Calu3 (cell line): ENCODE measurements at regions not wholly inside any gene's neighbourhood (a gene's known extent, or its start where the extent isn't known, plus 50 kb on each side); places are given as distances from the start of the nearest gene placed in this dataset.
"Not testable (repeated sequence)": the region's sequence is repeated elsewhere in the genome, so short reads cannot be mapped to it uniquely, and the experiment has no call there.

Source experiments
- BruUV-seq: library from RNA; stranded (reverse); fragments of 400-500 nt; replicated peaks from 2 replicates; lab custom pipeline; 2021; lab: Mats Ljungman, UMichigan
- CTCF ChIA-PET: fragments of 300-600 bp; sonication (Branson Sonifier 250); formaldehyde crosslinking; loops from one replicate; lab custom pipeline; 2022; ENCODE audit warnings: antibody characterized with exemption; lab: Charles Lee
- DNase-seq: peaks from one replicate; pipeline ENCODE4 v3.0.0; 2022
- H3K27ac Mint-ChIP-seq: one replicate; pipeline ENCODE4 v1.8.0; 2022; ENCODE audit warnings: mixed read lengths; ENCODE audit not compliant: unreplicated experiment
- H3K27me3 Mint-ChIP-seq: one replicate; pipeline ENCODE4 v1.8.0; 2022; ENCODE audit warnings: mixed read lengths; ENCODE audit not compliant: unreplicated experiment
- H3K36me3 Mint-ChIP-seq: one replicate; pipeline ENCODE4 v1.8.0; 2022; ENCODE audit warnings: mild to moderate bottlenecking, moderate library complexity, mixed read lengths; ENCODE audit not compliant: insufficient read depth, unreplicated experiment
- H3K4me1 Mint-ChIP-seq: one replicate; pipeline ENCODE4 v1.8.0; 2022; ENCODE audit warnings: mild to moderate bottlenecking, low read depth, mixed read lengths; ENCODE audit not compliant: unreplicated experiment
- H3K4me3 Mint-ChIP-seq: one replicate; pipeline ENCODE4 v1.8.0; 2022; ENCODE audit warnings: mild to moderate bottlenecking, low read depth, moderate library complexity, mixed read lengths; ENCODE audit not compliant: unreplicated experiment
- H3K9me3 Mint-ChIP-seq: one replicate; pipeline ENCODE4 v1.8.0; 2022; ENCODE audit warnings: low read depth, mixed read lengths; ENCODE audit not compliant: unreplicated experiment
- intact Hi-C: fragments of 100-400 bp; cut with micrococcal nuclease; formaldehyde crosslinking; loops from one replicate; pipeline ENCODE4 v1.10.0; 2022; ENCODE audit not compliant: unreplicated experiment
- TF ChIP-seq, protein P1 (sequence below): fragments of 200-600 bp; IDR thresholded peaks from one replicate; pipeline ENCODE4 v1.8.0; 2022; ENCODE audit warnings: antibody characterized with exemption; ENCODE audit not compliant: unreplicated experiment

DNA sequence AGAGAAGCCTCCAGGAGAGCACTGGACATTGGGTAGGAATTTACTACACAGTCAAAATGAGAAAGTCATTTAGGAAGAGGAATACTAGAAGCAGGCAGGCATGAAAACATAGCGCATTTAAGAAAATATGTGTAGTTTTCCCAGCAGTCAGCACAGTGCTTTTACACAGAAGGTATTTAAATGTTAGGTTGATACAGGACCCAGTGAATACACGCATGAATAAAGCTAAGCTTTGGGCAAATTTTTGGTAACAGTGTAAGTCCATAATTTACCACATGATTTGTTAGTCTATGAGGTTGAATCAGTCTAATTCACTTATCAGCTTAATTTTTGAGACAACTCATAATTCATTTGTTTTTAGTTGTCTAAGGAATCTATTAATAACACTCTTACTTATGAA is 421.7 kb upstream of the CDH20 start:
- intact Hi-C loops: no loop called here
- Mint-ChIP-seq H3K36me3 (no peaks in the 10 kb centered on the region), H3K27me3 (no peaks in the 10 kb centered on the region), H3K4me1 (no peaks in the 10 kb centered on the region), H3K4me3 (no peak overlapping the region), H3K9me3 (no peaks in the 10 kb centered on the region), H3K27ac (no peak overlapping the region)
- no TSS peak for BruUV-seq
- TF ChIP-seq, protein P1, sequence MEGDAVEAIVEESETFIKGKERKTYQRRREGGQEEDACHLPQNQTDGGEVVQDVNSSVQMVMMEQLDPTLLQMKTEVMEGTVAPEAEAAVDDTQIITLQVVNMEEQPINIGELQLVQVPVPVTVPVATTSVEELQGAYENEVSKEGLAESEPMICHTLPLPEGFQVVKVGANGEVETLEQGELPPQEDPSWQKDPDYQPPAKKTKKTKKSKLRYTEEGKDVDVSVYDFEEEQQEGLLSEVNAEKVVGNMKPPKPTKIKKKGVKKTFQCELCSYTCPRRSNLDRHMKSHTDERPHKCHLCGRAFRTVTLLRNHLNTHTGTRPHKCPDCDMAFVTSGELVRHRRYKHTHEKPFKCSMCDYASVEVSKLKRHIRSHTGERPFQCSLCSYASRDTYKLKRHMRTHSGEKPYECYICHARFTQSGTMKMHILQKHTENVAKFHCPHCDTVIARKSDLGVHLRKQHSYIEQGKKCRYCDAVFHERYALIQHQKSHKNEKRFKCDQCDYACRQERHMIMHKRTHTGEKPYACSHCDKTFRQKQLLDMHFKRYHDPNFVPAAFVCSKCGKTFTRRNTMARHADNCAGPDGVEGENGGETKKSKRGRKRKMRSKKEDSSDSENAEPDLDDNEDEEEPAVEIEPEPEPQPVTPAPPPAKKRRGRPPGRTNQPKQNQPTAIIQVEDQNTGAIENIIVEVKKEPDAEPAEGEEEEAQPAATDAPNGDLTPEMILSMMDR: no peak
- CTCF ChIA-PET: no interaction called here
- no peak for DNase-seq

DNA sequence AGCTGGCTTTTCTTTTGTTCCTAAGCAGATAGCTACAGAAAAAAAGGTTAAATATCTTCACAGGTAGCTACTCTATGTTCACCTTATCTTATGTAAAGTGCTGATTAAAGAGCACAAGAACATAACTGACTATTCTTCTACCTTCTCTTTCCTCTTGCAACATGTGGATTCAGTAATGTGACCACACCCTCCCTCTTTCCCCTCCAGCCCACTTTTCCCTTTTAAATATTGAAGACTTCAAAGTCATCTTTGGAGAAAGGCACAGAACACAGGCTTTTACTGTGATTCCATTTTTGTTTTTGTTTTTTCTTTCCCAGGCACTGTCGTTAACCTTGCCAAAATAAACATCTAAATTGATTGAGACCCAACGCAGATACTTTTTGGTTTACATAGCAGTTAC is 418.1 kb upstream of the CDH20 start:
- TF ChIP-seq, protein P1: no peak
- no peak for DNase-seq
- no peak overlapping the region for H3K4me3 Mint-ChIP-seq
- H3K36me3 Mint-ChIP-seq: no peaks in the 10 kb centered on the region
- no peak overlapping the region for H3K27ac Mint-ChIP-seq
- intact Hi-C loops: no loop called here
- no TSS peak for BruUV-seq
- no peaks in the 10 kb centered on the region for H3K4me1 Mint-ChIP-seq
- no peaks in the 10 kb centered on the region for H3K9me3 Mint-ChIP-seq
- no peaks in the 10 kb centered on the region for H3K27me3 Mint-ChIP-seq
- CTCF ChIA-PET: no interaction called here

DNA sequence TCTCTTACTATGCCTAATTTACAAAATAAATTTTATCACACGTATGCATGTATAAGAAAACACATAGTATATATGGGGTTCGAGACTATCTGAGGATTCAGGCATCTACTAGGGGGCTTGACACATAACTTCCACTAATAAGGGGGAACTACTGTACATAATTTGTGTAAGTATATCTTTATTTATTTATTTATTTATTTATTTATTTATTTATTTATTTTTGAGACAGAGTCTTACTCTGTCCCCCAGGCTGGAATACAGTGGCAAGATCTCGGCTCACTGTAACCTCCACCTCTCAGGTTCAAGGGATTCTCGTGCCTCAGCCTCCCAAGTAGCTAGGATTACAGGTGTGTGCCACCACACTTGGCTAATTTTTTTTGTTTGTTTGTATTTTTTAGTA is 414.4 kb upstream of the CDH20 start:
- CTCF ChIA-PET, H3K9me3 Mint-ChIP-seq, H3K27ac Mint-ChIP-seq, H3K4me3 Mint-ChIP-seq, intact Hi-C loops, DNase-seq, H3K4me1 Mint-ChIP-seq, BruUV-seq, H3K27me3 Mint-ChIP-seq, H3K36me3 Mint-ChIP-seq: not testable (repeated sequence)

DNA sequence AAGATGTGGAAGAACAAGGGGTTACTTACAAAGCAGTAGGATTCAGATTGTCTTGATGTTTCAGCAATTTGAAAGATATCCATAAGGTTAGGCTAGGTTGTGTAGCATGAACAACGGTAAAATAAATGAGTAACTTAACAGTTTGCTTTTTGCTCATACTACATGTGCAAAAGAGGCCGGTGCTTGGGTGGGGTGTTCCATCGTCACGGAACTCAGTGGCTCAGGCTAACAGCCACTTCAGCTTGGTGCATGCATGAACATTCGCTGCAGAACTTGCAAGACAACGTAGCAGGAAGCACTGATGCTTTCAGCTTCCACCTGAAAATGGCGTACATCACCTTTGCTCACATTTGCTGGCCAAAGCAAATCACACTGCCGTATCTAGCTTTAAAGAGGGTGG is 407.3 kb upstream of the CDH20 start:
- peaks cover 2% of the 10 kb centered on the region for H3K9me3 Mint-ChIP-seq
- CTCF ChIA-PET: no interaction called here
- no TSS peak for BruUV-seq
- TF ChIP-seq, protein P1: no peak
- no peak overlapping the region for H3K4me3 Mint-ChIP-seq
- H3K27ac Mint-ChIP-seq: no peak overlapping the region
- intact Hi-C loops: no loop called here
- no peaks in the 10 kb centered on the region for H3K36me3 Mint-ChIP-seq
- H3K4me1 Mint-ChIP-seq: no peaks in the 10 kb centered on the region
- H3K27me3 Mint-ChIP-seq: no peaks in the 10 kb centered on the region
- DNase-seq: no peak

DNA sequence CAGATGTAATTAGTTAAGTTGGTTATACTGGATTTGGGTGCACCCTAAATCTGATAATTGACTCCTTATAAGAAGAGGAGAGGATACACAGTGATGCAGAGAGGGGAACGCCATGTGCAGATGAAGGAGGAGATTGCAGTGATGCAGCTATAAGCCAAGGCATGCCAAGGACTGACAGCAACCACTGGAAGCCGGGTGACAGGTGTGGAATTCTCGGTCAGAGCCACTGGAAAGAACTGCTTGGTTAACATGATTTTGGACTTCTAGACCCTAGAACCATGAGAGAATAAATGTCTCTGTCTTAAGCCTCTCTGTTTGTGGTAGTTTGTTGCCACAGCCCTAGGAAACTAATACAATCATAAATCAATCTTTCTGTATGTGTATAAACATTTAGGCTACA is 403.3 kb upstream of the CDH20 start:
- CTCF ChIA-PET: no interaction called here
- Mint-ChIP-seq H3K9me3 (no peaks in the 10 kb centered on the region), H3K27ac (no peak overlapping the region), H3K4me1 (no peaks in the 10 kb centered on the region), H3K36me3 (no peaks in the 10 kb centered on the region), H3K27me3 (no peaks in the 10 kb centered on the region), H3K4me3 (no peak overlapping the region)
- no TSS peak for BruUV-seq
- DNase-seq: no peak
- TF ChIP-seq, protein P1: no peak
- intact Hi-C loops: no loop called here
